ENCODE measurements at regions not wholly inside any gene's neighbourhood (a gene's known extent, or its start where the extent isn't known, plus 50 kb on each side); places are given as distances from the start of the nearest gene placed in this dataset.

GRCh38 chr9:107883496-107884124 lies 394.0 kb upstream of the KLF4 start:
- no peaks in the 10 kb centered on the region for H4K20me1 ChIP-seq (ENCODE audit: insufficient read depth)
- DNase-seq (ENCODE audit: low read depth, low spot score) (no peak), ATAC-seq (no peak)
- no peak overlapping the region for H2AFZ ChIP-seq (ENCODE audit: low read depth, low read length, poor library complexity, severe bottlenecking)
- no peaks in the 10 kb centered on the region for H3K36me3 ChIP-seq (ENCODE audit: control insufficient read depth in 1 of 2, insufficient read depth in 2 of 2, low read length in 2 of 2)
- no peak overlapping the region for H3K4me3 ChIP-seq (replicated peaks in 1 of 2; ENCODE audit: low read depth in 1 of 2, low read length in 2 of 2)
- H3K4me2 ChIP-seq (ENCODE audit: low read length), result peak overlapping the region; percentile 26
- no peak overlapping the region for H3K27ac ChIP-seq (ENCODE audit: low read depth, low read length)
- no peak overlapping the region for H3K9ac ChIP-seq (ENCODE audit: low read length)
- H3K4me1 ChIP-seq (ENCODE audit: control insufficient read depth in 1 of 2, insufficient read depth in 2 of 2, low read length in 2 of 2), result peaks cover 0 to 7% of the 10 kb centered on the region in 2 experiments; a peak in 2 of 4 replicates
- intact Hi-C loops (cut with micrococcal nuclease), result no loop called here
- no peaks in the 10 kb centered on the region for H3K27me3 ChIP-seq (ENCODE audit: insufficient read depth, low read length)
- ChIA-PET CTCF (no interaction called here), RAD21 (ENCODE audit: low non-redundant PET in 1 of 2, low total read pairs in 2 of 2, uncharacterized antibody in 2 of 2, unreplicated experiment in 2 of 2) (no interaction called here), POLR2A (no interaction called here)
- no TSS peak for BruUV-seq (replicated peaks)
- H3K9me3 ChIP-seq (ENCODE audit: control insufficient read depth in 1 of 2, insufficient read depth in 1 of 2, low read depth in 1 of 2, low read length in 2 of 2), result no peaks in the 10 kb centered on the region
- H3K9me2 ChIP-seq (ENCODE audit: insufficient read depth), result no peaks in the 10 kb centered on the region
- no peaks in the 10 kb centered on the region for H3K79me2 ChIP-seq (ENCODE audit: insufficient read depth, low read length)
- TF ChIP-seq SP1 (IDR thresholded peaks at IDR 0.05; ENCODE audit: low read depth) (no peak), SIN3A (IDR thresholded peaks at IDR 0.05; ENCODE audit: low read depth) (no peak), EZH2 (IDR thresholded peaks at IDR 0.05) (no peak), TCF7L2 (IDR thresholded peaks at IDR 0.05; ENCODE audit: borderline replicate concordance, extremely low read depth, insufficient read depth, insufficient read length) (no peak), POLR2A (IDR thresholded peaks at IDR 0.05; ENCODE audit: borderline replicate concordance, extremely low read depth, insufficient read depth, insufficient read length) (no peak), CEBPB (IDR thresholded peaks at IDR 0.05; ENCODE audit: low read depth) (no peak), EZH2phosphoT487 (IDR thresholded peaks at IDR 0.05; ENCODE audit: borderline replicate concordance) (no peak), JUND (IDR thresholded peaks at IDR 0.05) (no peak), EGR1 (IDR thresholded peaks at IDR 0.05; ENCODE audit: low read depth) (no peak), REST (IDR thresholded peaks at IDR 0.05; ENCODE audit: low read depth) (no peak)
- TF ChIP-seq, protein P1, sequence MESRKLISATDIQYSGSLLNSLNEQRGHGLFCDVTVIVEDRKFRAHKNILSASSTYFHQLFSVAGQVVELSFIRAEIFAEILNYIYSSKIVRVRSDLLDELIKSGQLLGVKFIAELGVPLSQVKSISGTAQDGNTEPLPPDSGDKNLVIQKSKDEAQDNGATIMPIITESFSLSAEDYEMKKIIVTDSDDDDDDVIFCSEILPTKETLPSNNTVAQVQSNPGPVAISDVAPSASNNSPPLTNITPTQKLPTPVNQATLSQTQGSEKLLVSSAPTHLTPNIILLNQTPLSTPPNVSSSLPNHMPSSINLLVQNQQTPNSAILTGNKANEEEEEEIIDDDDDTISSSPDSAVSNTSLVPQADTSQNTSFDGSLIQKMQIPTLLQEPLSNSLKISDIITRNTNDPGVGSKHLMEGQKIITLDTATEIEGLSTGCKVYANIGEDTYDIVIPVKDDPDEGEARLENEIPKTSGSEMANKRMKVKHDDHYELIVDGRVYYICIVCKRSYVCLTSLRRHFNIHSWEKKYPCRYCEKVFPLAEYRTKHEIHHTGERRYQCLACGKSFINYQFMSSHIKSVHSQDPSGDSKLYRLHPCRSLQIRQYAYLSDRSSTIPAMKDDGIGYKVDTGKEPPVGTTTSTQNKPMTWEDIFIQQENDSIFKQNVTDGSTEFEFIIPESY (IDR thresholded peaks at IDR 0.05; ENCODE audit: extremely low read depth, insufficient replicate concordance, low read length), result no peak
- TF ChIP-seq, protein P2, sequence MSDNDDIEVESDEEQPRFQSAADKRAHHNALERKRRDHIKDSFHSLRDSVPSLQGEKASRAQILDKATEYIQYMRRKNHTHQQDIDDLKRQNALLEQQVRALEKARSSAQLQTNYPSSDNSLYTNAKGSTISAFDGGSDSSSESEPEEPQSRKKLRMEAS (IDR thresholded peaks at IDR 0.05), result no peak
- TF ChIP-seq, protein P3, sequence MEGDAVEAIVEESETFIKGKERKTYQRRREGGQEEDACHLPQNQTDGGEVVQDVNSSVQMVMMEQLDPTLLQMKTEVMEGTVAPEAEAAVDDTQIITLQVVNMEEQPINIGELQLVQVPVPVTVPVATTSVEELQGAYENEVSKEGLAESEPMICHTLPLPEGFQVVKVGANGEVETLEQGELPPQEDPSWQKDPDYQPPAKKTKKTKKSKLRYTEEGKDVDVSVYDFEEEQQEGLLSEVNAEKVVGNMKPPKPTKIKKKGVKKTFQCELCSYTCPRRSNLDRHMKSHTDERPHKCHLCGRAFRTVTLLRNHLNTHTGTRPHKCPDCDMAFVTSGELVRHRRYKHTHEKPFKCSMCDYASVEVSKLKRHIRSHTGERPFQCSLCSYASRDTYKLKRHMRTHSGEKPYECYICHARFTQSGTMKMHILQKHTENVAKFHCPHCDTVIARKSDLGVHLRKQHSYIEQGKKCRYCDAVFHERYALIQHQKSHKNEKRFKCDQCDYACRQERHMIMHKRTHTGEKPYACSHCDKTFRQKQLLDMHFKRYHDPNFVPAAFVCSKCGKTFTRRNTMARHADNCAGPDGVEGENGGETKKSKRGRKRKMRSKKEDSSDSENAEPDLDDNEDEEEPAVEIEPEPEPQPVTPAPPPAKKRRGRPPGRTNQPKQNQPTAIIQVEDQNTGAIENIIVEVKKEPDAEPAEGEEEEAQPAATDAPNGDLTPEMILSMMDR (IDR thresholded peaks at IDR 0.05 in 2 of 3, conservative IDR thresholded peaks at IDR 0.05 in 1 of 3; ENCODE audit: borderline replicate concordance in 1 of 3, insufficient read depth in 1 of 3, low read depth in 2 of 3, low read length in 2 of 3), result no peak

Measured in HCT116 (cell line).